ENCODE measurements at regions not wholly inside any gene's neighbourhood (a gene's known extent, or its start where the extent isn't known, plus 50 kb on each side); places are given as distances from the start of the nearest gene placed in this dataset.

- ChIA-PET CTCF (no interaction called here), POLR2A (ENCODE audit: unreplicated experiment) (no interaction called here)
- no peak for TF ChIP-seq EZH2 (IDR thresholded peaks at IDR 0.05; ENCODE audit: low read depth)
- TF ChIP-seq, protein P1, sequence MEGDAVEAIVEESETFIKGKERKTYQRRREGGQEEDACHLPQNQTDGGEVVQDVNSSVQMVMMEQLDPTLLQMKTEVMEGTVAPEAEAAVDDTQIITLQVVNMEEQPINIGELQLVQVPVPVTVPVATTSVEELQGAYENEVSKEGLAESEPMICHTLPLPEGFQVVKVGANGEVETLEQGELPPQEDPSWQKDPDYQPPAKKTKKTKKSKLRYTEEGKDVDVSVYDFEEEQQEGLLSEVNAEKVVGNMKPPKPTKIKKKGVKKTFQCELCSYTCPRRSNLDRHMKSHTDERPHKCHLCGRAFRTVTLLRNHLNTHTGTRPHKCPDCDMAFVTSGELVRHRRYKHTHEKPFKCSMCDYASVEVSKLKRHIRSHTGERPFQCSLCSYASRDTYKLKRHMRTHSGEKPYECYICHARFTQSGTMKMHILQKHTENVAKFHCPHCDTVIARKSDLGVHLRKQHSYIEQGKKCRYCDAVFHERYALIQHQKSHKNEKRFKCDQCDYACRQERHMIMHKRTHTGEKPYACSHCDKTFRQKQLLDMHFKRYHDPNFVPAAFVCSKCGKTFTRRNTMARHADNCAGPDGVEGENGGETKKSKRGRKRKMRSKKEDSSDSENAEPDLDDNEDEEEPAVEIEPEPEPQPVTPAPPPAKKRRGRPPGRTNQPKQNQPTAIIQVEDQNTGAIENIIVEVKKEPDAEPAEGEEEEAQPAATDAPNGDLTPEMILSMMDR (conservative IDR thresholded peaks at IDR 0.05) = no peak
Measured at GRCh38 chr7:52539414-52539813, 496.0 kb upstream of the POM121L12 start.

GRCh38 chr7:52537051-52537450 lies 498.4 kb upstream of the POM121L12 start:
- DNase-seq = no peak
- H3K4me1 ChIP-seq (replicated peaks; ENCODE audit: insufficient read depth) = no peaks in the 10 kb centered on the region
- H3K36me3 ChIP-seq (ENCODE audit: low read depth) = no peaks in the 10 kb centered on the region
- no peaks in the 10 kb centered on the region for H3K9me2 ChIP-seq (ENCODE audit: insufficient read depth)
- no peak for TF ChIP-seq EZH2 (IDR thresholded peaks at IDR 0.05; ENCODE audit: low read depth)
- TF ChIP-seq, protein P1 (conservative IDR thresholded peaks at IDR 0.05) = no peak
- H3K27me3 ChIP-seq (ENCODE audit: insufficient read depth, low read depth) = no peaks in the 10 kb centered on the region
- no peaks in the 10 kb centered on the region for H3K79me2 ChIP-seq (ENCODE audit: low read depth)
- H3K4me3 ChIP-seq = no peak overlapping the region
- no peak overlapping the region for H2AFZ ChIP-seq
- H3K27ac ChIP-seq = no peak overlapping the region
- H3K9me3 ChIP-seq (ENCODE audit: insufficient read depth, low read depth) = no peaks in the 10 kb centered on the region
- H3F3A ChIP-seq (ENCODE audit: insufficient read depth, low read depth) = no peaks in the 10 kb centered on the region
- intact Hi-C loops (cut with micrococcal nuclease; ENCODE audit: unreplicated experiment) = no loop called here
- CTCF ChIA-PET = no interaction called here
- no peak overlapping the region for H3K4me2 ChIP-seq
- BruUV-seq (replicated peaks) = no TSS peak
- POLR2A ChIA-PET (ENCODE audit: unreplicated experiment) = no interaction called here
- no peaks in the 10 kb centered on the region for H4K20me1 ChIP-seq (ENCODE audit: insufficient read depth)

More at GRCh38 chr7:52539414-52539813, 496.0 kb upstream of the POM121L12 start:
- no peaks in the 10 kb centered on the region for H4K20me1 ChIP-seq (ENCODE audit: insufficient read depth)
- intact Hi-C loops (cut with micrococcal nuclease; ENCODE audit: unreplicated experiment) = no loop called here
- H3K36me3 ChIP-seq (ENCODE audit: low read depth) = no peaks in the 10 kb centered on the region
- H3K9me3 ChIP-seq (ENCODE audit: insufficient read depth, low read depth) = no peaks in the 10 kb centered on the region
- H3K4me2 ChIP-seq = no peak overlapping the region
- H3K9me2 ChIP-seq (ENCODE audit: insufficient read depth) = no peaks in the 10 kb centered on the region
- BruUV-seq (replicated peaks) = no TSS peak
- no peaks in the 10 kb centered on the region for H3K79me2 ChIP-seq (ENCODE audit: low read depth)
- no peak overlapping the region for H2AFZ ChIP-seq
- no peak overlapping the region for H3K27ac ChIP-seq
- H3K4me1 ChIP-seq (replicated peaks; ENCODE audit: insufficient read depth) = no peaks in the 10 kb centered on the region
- no peaks in the 10 kb centered on the region for H3F3A ChIP-seq (ENCODE audit: insufficient read depth, low read depth)
- H3K27me3 ChIP-seq (ENCODE audit: insufficient read depth, low read depth) = no peaks in the 10 kb centered on the region
- DNase-seq = no peak
- H3K4me3 ChIP-seq = no peak overlapping the region

GRCh38 chr7:52525772-52526341 lies 509.6 kb upstream of the POM121L12 start:
- Histone ChIP-seq H3K4me3 (no peak overlapping the region), H3K9me3 (ENCODE audit: insufficient read depth, low read depth) (0 out of 2 replicates have a peak, but pooled peaks cover 3% of the 10 kb centered on the region), H3F3A (ENCODE audit: insufficient read depth, low read depth) (no peaks in the 10 kb centered on the region), H3K36me3 (ENCODE audit: low read depth) (no peaks in the 10 kb centered on the region), H3K9me2 (ENCODE audit: insufficient read depth) (no peaks in the 10 kb centered on the region), H4K20me1 (ENCODE audit: insufficient read depth) (no peaks in the 10 kb centered on the region), H3K4me2 (0 out of 2 replicates have a peak overlapping the region, but pooled peaks have one; percentile 9), H3K27ac (no peak overlapping the region), H3K27me3 (ENCODE audit: insufficient read depth, low read depth) (no peaks in the 10 kb centered on the region), H2AFZ (no peak overlapping the region), H3K79me2 (ENCODE audit: low read depth) (no peaks in the 10 kb centered on the region), H3K4me1 (replicated peaks; ENCODE audit: insufficient read depth) (no peaks in the 10 kb centered on the region)
- TF ChIP-seq, protein P1 (conservative IDR thresholded peaks at IDR 0.05) = no peak
- no peak for TF ChIP-seq EZH2 (IDR thresholded peaks at IDR 0.05; ENCODE audit: low read depth)
- ChIA-PET POLR2A (ENCODE audit: unreplicated experiment) (interaction anchor here (0.6 kb wide), 1 partner anchor 1572 kb away, joined by 8 read pairs; no protein-coding TSS in a partner anchor), CTCF (no interaction called here)
- intact Hi-C loops (cut with micrococcal nuclease; ENCODE audit: unreplicated experiment) = no loop called here
- BruUV-seq (replicated peaks) = no TSS peak
- no peak for DNase-seq
